Uterus (tissue), 2 donors: ENCODE measurements at regions not wholly inside any gene's neighbourhood (a gene's known extent, or its start where the extent isn't known, plus 50 kb on each side); places are given as distances from the start of the nearest gene placed in this dataset.
"Not testable (repeated sequence)": the region's sequence is repeated elsewhere in the genome, so short reads cannot be mapped to it uniquely, and the experiment has no call there.

Experiments
- POLR2A ChIP-seq, 2 donors: fragments of 450-650 bp; IDR thresholded peaks; one replicate each; pipeline ENCODE4 v1.6.1; 2016; ENCODE audit warnings: antibody characterized with exemption in 2 of 2, mild to moderate bottlenecking in 1 of 2, moderate library complexity in 1 of 2
- TF ChIP-seq, protein P1 (sequence below), 4 experiments: fragments of 200-600 bp in 2 of 4; fragments of 450-650 bp in 2 of 4; sonication (generic) in 2 of 4; IDR thresholded peaks; one replicate each; pipeline ENCODE4 v1.5.1; 2016 to 2019; ENCODE audit warnings: antibody characterized with exemption in 4 of 4, mild to moderate bottlenecking in 2 of 4, moderate library complexity in 1 of 4

- TF ChIP-seq POLR2A (IDR thresholded peaks at IDR 0.05) = not testable (repeated sequence)
- TF ChIP-seq, protein P1, sequence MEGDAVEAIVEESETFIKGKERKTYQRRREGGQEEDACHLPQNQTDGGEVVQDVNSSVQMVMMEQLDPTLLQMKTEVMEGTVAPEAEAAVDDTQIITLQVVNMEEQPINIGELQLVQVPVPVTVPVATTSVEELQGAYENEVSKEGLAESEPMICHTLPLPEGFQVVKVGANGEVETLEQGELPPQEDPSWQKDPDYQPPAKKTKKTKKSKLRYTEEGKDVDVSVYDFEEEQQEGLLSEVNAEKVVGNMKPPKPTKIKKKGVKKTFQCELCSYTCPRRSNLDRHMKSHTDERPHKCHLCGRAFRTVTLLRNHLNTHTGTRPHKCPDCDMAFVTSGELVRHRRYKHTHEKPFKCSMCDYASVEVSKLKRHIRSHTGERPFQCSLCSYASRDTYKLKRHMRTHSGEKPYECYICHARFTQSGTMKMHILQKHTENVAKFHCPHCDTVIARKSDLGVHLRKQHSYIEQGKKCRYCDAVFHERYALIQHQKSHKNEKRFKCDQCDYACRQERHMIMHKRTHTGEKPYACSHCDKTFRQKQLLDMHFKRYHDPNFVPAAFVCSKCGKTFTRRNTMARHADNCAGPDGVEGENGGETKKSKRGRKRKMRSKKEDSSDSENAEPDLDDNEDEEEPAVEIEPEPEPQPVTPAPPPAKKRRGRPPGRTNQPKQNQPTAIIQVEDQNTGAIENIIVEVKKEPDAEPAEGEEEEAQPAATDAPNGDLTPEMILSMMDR (IDR thresholded peaks at IDR 0.05) = not testable (repeated sequence)
Observed at GRCh38 chr9:138216817-138217216, 339.2 kb downstream of the CACNA1B start.
